Tongue (tissue), 1 donor: ENCODE measurements at regions not wholly inside any gene's neighbourhood (a gene's known extent, or its start where the extent isn't known, plus 50 kb on each side); places are given as distances from the start of the nearest gene placed in this dataset.

ENCODE experiments used
- DNase-seq: peaks from one replicate; pipeline ENCODE4 v3.0.0-alpha.2; 2015

DNA sequence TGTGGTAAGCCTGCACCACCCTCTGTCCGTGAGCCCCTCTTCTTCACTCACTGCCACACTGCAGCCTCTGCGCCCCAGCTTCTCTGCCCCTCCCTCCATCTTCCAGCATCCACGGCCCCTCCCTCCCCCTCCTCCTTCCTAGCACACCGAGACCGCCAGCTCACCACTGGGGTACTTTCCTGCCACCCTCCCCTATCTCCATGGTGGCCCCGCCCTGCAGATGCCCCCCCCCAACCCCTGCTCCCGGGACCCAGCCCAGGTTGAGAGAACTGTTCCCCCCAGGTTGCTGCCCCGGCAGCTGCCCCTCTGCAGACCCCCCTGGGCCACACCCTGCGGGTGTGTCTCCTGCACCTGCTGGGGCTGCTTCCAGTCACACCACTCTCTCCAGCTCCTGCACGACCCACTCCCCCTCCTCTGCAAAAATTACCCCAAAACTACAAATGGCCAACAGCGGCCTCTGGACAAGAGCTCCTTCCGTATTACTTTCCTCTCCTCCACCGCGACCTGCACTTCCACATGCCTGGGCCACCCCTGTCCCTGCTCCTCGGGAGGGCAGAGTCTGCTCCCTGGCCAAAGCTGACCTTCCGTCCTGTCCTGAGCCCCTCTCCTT is 209.2 kb upstream of the PPP2R2D start:
- DNase-seq = no peak

DNA sequence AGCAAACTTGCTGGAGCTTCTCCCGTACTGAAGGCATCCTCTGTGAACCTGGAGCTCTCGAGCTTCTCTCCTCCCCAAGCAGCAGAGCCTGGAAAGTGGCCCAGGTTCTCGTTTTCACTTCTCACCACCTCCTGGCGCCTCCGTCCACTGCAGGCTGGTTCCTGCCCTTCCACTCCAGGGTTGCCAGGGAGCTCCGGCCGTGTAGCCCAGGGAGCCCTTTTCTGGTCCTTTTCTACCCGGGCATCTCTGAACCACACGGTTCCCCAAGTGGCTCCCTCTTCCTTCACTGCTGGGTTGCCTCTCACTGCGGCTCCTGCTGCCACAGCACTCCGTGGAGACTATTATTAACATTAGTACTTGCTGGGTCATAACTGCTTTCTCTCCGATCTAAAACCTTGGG is 208.6 kb upstream of the PPP2R2D start:
- no peak for DNase-seq

DNA sequence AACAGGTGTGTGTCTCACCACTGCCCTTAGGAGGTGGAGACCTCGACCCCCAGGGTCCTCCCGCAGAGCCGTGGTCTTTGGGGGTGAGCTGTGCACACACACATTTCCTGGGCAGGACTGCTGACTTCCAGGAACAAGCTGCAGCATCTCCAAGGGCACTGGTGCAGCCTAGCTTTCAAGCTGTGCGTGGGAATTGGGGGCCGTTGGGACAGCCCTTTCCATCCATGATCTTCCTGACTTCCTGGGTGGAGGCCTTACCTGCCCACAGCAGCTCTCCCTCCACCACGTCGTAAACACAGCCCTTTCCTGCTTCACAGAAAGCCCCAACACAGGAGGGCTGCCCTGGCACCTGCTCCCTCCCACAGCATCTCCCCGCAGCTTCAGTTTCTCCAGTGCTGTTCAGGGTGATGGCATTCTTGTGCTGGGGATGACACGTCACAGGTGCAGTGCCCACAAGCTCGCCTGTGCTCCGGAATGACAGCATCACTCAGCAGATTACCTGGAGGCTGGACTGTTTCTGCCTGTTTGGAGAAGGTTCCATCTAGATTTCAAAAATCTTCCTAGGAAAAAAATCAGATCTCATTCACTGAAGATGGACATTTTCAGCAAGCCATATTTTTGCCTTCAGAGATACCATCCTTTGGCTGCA is 208.0 kb upstream of the PPP2R2D start:
- no peak for DNase-seq

DNA sequence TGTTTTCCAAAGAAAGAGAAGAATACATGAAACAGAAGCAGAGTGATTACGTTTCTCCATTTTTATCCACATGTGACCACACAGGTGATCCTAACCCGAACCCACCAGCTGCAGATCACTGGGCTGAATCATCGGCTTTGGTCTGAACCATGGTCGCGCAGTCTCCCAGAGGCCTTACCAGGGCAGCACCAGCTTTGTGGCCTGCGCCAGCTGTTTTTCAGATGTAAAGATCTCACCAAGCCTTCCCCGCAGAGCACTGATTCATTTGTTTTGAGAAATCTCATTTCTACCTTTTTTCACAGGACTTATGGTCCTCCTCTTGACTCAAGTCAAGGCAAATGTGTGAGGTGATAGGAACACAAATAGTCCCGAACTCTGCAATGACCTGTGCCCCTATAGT is 207.0 kb upstream of the PPP2R2D start:
- no peak for DNase-seq

DNA sequence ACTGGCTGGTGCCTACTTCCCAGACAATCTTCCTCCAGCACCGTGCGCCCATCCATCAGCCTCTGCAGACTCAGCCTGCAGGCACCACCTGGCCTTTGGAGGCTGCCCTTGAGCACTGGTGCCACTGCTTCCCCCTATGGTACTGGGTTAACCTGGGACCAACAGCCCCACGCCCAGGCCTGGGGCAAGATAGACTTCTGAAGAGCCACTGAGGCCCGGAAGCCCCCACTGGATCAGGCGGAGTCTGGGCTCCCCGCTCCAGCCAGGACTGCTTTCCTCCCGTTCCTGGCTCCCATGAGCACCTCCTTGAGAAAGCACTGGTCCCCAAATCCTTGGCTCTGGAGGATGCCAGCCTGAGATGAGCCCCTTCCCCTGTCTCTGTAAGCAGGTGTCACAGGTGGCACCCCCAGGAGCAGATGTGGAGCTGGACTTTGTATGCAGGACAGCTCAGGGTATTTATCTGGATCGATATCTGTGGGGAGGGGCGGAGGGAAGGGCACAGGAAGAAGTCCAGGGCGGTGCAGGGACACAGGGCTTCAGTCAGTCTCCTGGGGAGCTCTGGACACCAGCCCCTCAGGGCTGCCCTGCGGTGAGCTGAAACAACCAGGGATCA is 206.5 kb upstream of the PPP2R2D start:
- no peak for DNase-seq

DNA sequence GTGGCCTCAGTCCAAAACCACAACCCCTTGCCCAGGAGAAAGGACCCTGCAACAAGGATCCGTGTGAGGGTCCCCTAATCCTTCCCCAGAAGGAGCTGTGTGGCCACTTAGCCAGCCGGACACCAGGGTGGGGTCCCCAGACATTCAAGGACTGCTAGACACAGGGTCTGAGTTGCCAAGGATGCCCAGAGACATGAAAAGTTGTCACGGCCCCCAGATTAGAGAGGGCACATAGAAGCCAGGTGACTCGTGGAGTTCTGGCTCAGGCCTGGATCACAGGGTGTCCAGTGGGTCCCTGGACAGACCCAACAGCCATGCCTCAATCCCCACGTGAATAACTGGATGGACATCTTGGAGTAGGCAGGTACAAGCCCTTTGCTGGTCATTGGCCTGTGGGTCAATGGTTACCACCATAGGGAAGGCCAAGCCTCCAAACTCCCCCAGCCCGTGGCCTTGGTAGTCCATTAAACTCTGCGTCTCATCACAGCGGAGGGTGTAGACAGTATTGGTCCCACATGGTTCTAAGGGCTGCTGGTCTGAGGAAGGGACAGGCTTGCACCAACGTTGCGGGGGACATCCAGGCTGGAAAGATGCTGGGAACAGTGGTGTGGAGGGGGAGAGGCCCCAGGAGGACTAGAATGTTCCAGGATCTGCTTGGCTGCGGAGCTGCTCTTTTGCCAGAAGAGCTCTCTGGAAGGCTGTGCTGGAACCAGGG is 205.9 kb upstream of the PPP2R2D start:
- DNase-seq = peak; percentile 10

DNA sequence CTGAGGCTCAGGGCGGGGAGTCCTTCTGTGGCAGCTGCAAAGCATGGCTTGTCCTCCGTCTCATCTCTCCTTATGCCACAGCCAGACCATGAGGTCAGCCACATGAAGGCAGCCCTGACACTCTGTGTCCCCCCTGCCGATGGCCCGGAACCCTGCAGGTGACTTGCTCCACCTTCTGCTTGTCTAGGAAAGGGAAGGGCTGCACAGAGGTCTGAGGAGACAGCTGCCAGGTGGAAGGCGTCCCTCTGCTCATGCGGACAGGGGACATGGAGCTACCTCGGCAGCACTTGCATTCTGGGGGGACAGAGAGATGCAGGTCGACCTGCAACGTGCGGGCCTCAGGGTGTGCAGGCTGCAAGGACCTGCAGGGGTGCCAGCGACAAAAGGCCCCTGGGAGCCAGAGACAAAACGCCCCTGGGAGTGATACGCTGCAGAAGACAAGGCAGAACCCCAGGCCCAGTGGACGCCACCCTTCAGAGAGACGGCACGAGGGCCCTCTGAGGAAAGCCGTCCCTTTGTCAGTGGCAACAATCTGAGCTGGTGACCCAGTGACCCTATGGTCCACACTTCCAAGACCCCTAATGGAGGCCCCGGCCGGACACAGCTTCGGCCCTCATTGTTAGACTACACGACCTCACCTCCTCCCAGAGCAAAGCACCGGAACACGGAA is 205.2 kb upstream of the PPP2R2D start:
- DNase-seq = no peak

DNA sequence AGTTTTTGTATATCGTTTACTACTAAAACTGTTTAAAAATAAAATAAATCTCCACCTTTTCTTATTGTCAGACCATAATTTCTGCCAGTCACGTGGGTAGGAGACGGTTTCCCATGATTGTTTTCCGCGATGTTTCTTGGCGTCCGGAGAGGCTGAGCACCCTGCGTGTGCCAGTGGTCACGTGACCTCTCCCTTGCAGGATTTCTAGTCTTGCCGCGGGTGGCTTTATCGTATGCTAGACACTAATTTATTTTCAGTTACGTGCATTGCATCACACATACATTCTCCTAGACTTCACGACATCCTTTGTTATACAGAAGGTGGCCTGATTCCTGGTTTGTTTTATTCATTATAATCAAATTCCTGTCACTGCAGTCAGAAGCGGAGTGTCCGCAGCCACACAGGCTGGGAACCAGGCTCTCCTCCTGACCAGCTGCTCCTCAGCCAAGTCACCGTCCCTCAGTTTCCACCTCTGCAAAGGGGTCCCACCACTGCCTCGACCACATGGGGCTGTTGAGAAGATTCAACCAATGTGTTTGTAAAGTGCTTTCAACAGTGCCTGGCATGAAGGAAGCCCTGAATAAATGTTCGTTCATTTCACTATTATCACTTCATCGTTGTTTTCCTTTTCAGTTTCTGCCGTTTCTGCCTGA is 203.2 kb upstream of the PPP2R2D start:
- no peak for DNase-seq

DNA sequence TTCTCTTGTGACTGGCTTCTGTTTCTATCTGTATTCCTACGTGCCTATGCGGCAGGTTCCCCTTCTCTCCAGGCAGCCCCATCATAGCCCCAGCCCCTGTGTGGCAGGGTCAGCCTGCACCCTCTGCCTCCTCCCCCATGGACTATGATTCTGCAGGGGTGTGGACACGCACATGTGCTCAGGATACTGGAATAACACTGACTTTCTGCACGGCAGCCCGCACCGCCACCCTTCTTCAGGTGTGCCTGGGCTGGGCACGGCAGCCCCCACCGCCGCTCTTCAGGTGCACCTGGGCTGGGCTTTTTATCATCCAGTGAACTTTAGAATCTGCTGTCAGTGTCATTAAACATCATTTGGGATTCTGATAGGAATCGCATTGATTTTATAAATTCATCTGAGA is 202.6 kb upstream of the PPP2R2D start:
- DNase-seq = no peak

DNA sequence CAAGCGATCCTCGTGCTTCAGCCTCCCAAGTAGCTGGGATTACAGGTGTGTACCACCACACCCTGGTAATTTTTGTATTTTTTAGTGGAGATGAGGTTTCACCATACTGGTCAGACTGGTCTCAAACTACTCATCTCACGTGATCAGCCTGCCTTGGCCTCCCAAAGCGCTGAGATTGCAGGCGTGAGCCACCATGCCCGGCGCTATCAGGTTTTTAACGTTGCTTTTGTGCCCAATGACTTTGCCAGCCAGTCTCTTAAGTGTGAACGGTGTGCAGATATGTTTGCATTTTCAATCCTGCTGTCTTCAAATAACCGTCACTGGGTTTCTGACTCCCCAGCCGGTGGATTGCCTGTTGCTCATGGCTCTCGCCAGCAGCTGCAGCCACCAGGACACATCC is 201.8 kb upstream of the PPP2R2D start:
- no peak for DNase-seq

DNA sequence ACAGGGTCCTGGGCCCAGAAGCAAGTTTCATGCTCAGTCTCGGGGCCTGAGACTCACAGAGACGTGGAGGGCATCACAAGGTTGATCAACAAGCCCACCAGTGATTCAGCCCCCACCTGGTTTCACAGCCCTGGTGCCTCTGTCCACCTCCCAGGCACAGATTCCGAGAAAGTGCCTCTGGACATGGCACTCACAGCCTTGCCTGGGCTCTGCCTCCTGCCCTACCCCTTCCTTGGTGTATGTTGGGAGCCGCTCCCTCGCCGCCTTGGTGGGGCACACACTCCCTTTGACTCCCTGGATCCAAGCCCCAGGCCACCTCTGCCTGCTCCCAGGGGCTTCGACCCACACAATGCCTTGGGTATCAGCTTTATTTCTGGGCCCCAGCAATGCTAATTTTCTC is 200.8 kb upstream of the PPP2R2D start:
- DNase-seq = no peak

DNA sequence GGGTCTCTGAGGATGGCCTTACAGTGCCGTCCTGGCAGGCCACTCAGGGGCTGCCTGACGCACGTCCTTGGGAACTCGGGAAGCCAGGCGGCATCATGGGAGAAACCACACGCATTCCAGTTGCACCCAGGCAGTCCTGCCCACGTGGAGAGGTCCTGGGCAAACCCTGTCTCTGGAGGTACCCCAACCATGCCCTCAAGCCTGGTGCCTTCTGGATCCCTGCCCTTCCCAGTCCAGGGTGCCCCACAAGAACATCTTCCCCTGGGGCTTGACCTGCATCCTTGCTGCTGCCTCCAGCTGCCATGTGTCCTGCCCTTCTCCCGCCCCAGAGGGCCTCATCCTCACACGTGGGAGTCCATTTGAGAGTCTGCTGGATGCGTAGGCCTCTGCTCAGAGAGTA is 200.3 kb upstream of the PPP2R2D start:
- DNase-seq = no peak

DNA sequence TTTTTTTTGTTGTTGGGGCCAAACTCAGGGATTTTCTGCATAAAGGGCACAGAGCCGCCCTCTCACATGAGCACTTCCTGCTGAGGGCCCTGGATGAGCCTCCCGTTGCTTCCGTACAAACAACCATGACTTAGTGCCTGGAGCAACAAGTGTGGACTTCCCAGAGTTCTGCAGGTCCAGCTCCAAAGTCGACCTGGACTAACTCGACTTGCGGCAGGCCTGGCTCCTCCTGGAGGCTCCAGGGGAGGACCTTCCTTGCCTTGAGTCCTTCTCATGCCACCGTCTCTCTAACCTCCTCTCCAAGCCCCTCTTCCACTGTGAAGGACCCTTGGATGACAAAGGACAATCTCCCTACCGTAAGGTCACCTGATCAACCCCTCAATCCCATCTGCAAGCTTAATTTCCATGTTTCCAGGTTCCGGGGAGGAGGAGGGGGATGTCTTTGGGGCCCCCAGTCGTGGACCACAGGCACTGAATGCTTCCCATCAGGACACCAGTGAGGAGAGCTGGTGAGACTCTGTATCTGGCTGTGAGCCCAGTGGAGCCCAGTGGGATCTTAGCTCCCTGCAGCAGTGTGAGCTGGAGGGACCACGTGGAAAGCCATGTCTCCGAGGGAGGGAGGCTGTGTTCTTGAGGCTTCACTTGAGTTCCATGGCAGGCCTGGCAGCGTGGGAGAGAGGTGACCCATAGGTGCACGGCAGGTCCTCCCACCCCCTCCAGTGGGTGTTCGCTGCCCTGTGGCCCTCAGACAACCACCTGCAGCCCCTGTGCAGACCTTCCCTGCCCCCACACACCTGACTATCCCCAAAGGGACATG is 199.5 kb upstream of the PPP2R2D start:
- no peak for DNase-seq

DNA sequence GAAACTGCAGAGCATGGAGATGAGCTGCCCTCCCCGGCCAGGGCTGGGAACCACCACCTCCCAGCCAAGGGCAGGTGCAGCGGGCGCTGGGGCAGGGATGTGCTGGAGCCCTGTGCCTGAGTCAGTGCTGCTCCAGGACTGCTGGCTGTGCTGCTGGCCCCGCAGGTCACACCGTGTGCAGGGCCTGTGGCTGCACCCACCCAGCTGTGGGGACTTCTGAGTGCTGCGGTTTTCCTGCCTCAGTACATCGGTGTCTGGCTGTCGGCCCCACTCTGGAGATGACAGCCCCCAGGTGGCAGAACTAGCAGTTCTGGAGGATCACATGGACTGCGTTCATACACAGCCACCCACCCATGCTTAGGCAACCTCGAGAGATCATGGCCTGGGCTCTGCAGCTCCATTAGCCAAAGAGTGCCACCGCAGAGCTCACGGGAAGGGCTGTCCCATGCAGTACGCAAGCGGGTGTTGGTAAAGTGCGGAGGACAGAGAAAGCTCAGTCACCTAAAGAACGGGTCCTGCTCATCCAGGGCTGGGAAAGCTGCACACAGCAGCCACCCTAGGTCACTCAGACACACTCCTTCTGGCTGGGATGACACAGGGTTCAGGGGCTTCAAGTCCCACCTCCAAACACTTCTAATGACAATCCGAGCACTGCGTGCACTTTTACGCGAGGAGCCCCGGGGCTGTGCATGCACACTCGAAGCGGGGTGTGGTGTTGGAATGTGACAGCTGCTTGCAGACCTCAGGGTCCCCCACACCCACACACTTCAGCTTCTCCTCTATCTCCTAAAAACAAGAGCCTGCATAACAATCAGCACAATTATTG is 198.1 kb upstream of the PPP2R2D start:
- no peak for DNase-seq

DNA sequence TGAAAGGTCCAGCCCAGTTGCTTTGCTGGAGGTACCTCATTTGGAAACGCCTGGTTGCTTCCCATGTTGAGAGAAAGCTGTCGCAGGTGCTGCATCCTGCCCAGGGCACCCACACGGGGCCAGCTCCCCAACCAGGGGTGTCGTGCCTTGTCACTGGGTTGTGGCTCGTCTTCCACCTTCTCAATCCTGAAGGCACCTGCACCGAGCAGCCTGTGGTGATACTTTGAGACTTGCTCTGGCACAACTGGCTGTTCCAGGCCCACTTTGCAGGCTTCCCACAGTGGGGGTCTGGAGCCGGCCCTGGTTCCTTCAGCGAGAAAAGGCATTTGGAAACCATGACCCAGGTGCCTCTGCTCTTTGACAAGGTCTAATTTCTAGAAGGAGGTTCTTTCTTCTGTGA is 197.3 kb upstream of the PPP2R2D start:
- no peak for DNase-seq

DNA sequence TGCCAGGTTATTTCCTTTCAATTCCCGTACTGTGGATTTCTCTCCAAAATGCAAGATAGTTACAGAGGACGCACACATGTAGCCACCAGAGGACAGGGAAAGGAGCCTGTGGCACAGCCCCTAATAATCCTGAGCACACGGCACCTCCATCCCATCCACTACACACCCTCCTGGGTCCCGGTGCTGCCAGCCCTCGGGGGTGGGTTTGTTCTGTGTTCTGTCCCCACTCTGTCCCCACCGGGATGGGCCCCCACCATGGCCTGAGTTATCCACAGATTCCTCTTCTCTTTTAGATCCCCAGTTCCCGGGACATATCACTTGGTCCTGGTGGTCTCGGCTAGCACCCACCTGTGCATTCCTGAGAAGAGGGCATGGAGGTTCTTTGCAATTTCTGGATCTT is 196.9 kb upstream of the PPP2R2D start:
- no peak for DNase-seq

DNA sequence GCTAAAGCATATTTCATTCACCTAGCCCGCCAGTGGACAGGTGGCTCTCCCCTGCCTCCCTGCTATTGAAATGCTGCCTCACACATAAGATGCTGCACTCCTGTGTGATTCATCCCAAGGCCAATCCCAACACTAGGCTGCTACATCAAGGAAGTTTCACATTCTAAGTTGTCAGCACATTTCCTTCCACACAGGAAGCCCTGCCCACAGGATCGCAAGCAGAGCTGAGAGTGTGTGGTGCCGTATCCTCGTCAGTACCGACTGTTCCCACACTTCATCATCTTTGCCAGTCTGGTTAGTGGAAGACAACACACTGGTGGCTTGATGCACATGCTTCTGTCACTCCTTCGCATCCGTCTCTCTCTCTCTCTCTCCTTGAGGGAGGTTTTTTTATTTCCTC is 194.3 kb upstream of the PPP2R2D start:
- DNase-seq = no peak

DNA sequence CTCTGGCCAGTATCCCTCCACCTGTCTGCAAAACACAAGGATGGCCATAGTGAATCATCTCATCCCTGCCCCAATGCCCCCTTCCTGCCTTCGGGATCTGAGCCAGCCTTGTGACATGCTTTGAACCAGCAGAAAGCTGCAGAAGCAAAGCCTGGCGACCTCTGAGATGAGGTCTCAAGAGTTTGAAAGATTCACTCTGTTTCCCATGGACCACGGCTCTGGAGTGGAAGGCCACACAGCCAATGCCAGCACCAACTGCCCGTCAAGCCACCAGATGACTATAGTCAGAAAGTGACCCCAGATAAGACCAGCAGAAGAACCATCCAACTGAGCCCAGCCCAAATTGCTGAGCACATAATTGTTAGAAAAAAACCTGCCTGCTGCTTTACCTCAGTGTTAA is 193.9 kb upstream of the PPP2R2D start:
- no peak for DNase-seq

DNA sequence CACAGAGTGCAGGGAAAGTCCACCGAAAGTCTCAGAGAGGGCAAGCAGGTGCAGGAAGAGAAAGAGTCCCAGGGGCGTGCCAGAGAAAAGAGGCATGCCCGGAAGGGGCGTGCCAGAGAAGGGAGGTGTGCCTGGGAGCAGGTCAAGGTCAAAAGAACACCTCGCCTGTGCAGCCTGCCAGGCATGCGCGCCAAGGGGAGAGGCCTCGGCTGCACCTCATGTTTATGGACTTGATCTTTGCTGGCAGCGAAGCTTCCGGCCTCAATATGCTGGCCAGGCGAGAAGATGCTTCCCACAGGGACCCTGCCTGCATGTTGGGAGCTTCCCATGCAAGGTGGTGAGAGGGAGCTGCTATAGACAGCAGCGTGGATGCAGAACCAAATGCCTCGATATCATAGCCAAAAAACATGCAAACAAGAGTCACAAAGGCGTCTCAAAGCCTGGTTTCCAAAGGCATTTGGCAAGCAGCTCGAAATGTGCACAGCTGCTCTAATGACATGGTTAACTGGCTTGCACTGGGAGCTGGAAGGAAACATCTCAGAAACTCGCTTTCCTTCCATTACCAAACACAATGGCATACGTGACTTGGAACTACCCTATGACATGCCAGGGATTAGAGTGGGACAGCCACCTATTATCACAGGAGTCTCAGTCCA is 192.5 kb upstream of the PPP2R2D start:
- DNase-seq = peak; percentile 92
